ENCODE measurements at regions not wholly inside any gene's neighbourhood (a gene's known extent, or its start where the extent isn't known, plus 50 kb on each side); places are given as distances from the start of the nearest gene placed in this dataset.

DNA sequence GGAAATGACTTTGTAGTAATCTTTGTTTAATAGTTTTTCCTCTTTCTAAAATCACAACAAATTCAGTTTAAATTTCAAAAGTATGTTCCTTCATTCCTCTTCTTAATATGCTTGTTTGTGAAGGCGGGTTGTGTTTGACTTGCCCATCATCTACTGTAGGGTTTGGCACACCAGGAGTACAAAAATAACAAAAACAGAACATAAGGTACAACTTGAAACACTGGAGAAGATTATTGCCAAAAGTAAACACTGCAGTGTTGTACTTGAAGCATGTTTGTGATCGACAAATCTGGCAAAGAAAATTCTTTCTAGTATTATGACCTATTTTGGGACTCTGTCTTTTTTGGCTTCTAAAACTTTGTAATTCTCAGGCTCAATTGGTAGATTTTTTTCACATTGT lies 518.6 kb downstream of the SLITRK5 start:
- H3K9me1 ChIP-seq (ENCODE audit: insufficient read depth, low read length): no peaks in the 10 kb centered on the region
- H3K23ac ChIP-seq (ENCODE audit: low read depth, low read length): no peak overlapping the region
- no peak overlapping the region for H4K8ac ChIP-seq (ENCODE audit: low read depth in 2 of 2, low read length in 2 of 2)
- no peak overlapping the region for H2AK9ac ChIP-seq (replicated peaks; ENCODE audit: low read depth, low read length, poor library complexity)
- no peak overlapping the region for H4K5ac ChIP-seq (ENCODE audit: low read depth, low read length)
- CTCF ChIA-PET: no interaction called here
- H3K4me1 ChIP-seq (ENCODE audit: control insufficient read depth, insufficient read depth, low read length): no peaks in the 10 kb centered on the region
- H3K14ac ChIP-seq (replicated peaks; ENCODE audit: low read depth, low read length): no peak overlapping the region
- DNase-seq (no peak), ATAC-seq (ENCODE audit: low read depth) (no peak)
- WGBS, 2 experiments (ENCODE audit: extremely low coverage in 2 of 2, insufficient read length in 1 of 2): no CpG with 5 or more reads among the region's 2 CpGs
- H2BK20ac ChIP-seq (ENCODE audit: low read depth, low read length): no peak overlapping the region
- no peak overlapping the region for H3K27ac ChIP-seq (ENCODE audit: insufficient read depth, low read length)
- intact Hi-C loops (cut with micrococcal nuclease) (no loop called here), in situ Hi-C loops (cut with MboI; ENCODE audit: low sequenced_read_pairs) (no loop called here), dilution Hi-C loops (cut with HindIII; ENCODE audit: low sequenced_read_pairs, unreplicated experiment) (no loop called here)
- no peak overlapping the region for H2AK5ac ChIP-seq (ENCODE audit: low read depth, low read length)
- no peaks in the 10 kb centered on the region for H3K79me1 ChIP-seq (ENCODE audit: low read depth in 1 of 2, low read length in 2 of 2)
- no peak overlapping the region for H3K9ac ChIP-seq (ENCODE audit: low read depth, low read length)
- no peaks in the 10 kb centered on the region for H3K9me3 ChIP-seq (ENCODE audit: control insufficient read depth, insufficient read depth, low read length)
- TF ChIP-seq MAFK (IDR thresholded peaks at IDR 0.05; ENCODE audit: low read depth, low read length) (no peak), MAZ (IDR thresholded peaks at IDR 0.05; ENCODE audit: borderline replicate concordance, low read depth, low read length) (no peak), CEBPB (IDR thresholded peaks at IDR 0.05; ENCODE audit: low read depth, low read length) (no peak), RFX5 (IDR thresholded peaks at IDR 0.05; ENCODE audit: low read depth, low read length) (no peak), FOS (IDR thresholded peaks at IDR 0.05; ENCODE audit: low read depth, low read length) (no peak), NFE2L2 (IDR thresholded peaks at IDR 0.05; ENCODE audit: low read depth, low read length) (no peak)
- TF ChIP-seq, protein P1, sequence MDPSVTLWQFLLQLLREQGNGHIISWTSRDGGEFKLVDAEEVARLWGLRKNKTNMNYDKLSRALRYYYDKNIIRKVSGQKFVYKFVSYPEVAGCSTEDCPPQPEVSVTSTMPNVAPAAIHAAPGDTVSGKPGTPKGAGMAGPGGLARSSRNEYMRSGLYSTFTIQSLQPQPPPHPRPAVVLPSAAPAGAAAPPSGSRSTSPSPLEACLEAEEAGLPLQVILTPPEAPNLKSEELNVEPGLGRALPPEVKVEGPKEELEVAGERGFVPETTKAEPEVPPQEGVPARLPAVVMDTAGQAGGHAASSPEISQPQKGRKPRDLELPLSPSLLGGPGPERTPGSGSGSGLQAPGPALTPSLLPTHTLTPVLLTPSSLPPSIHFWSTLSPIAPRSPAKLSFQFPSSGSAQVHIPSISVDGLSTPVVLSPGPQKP (IDR thresholded peaks at IDR 0.05; ENCODE audit: borderline replicate concordance, low read depth, low read length): no peak
- POLR2A ChIA-PET (ENCODE audit: unreplicated experiment): no interaction called here
- H3K36me3 ChIP-seq (ENCODE audit: control insufficient read depth, insufficient read depth, low read length): no peaks in the 10 kb centered on the region
- no peak overlapping the region for H2BK15ac ChIP-seq (ENCODE audit: low read depth, low read length)
- H4K91ac ChIP-seq (ENCODE audit: insufficient read depth, low read depth, low read length): no peak overlapping the region
- H3K18ac ChIP-seq (ENCODE audit: low read depth, low read length): no peak overlapping the region
- H4K20me1 ChIP-seq (ENCODE audit: insufficient read depth, low read length): no peaks in the 10 kb centered on the region
- no TSS peak for BruUV-seq (replicated peaks)
- H3K4me3 ChIP-seq (ENCODE audit: insufficient read depth, low read depth, low read length): no peak overlapping the region
- no peaks in the 10 kb centered on the region for H3K27me3 ChIP-seq (ENCODE audit: control insufficient read depth, insufficient read depth, low read length)
- no peak overlapping the region for H3K4ac ChIP-seq (ENCODE audit: low read depth, low read length)
- H3K4me2 ChIP-seq (ENCODE audit: low read depth, low read length): no peak overlapping the region
- H2BK120ac ChIP-seq (ENCODE audit: low read depth, low read length): no peak overlapping the region
- H2AFZ ChIP-seq (replicated peaks; ENCODE audit: low read length, poor library complexity): no peak overlapping the region
- H2BK5ac ChIP-seq (ENCODE audit: low read depth, low read length, poor library complexity, severe bottlenecking): no peak overlapping the region
- no peak overlapping the region for H3K56ac ChIP-seq (ENCODE audit: extremely low read depth, insufficient read depth, low read length)

Data from IMR-90 (cell line).